IPS DF 6.9 (cell line): ENCODE measurements at regions not wholly inside any gene's neighbourhood (a gene's known extent, or its start where the extent isn't known, plus 50 kb on each side); places are given as distances from the start of the nearest gene placed in this dataset.

Experiments used
- DNase-seq: peaks from one replicate; pipeline ENCODE4 v3.0.0-alpha.2; 2013; ENCODE audit warnings: low read depth, low spot score
- H3K27ac ChIP-seq: one replicate; pipeline ENCODE4 v1.5.1; 2013; ENCODE audit warnings: low read length, control low read depth
- H3K27me3 ChIP-seq: 2 replicates; pipeline ENCODE4 v1.6.1; 2013; ENCODE audit warnings: mild to moderate bottlenecking, low read length; ENCODE audit not compliant: control insufficient read depth, insufficient read depth
- H3K36me3 ChIP-seq: 2 replicates; pipeline ENCODE4 v1.6.1; 2013; ENCODE audit warnings: low read length; ENCODE audit not compliant: control insufficient read depth, insufficient read depth
- H3K4me1 ChIP-seq: 2 replicates; pipeline ENCODE4 v1.6.1; 2013; ENCODE audit warnings: low read length; ENCODE audit not compliant: control insufficient read depth, insufficient read depth
- H3K4me3 ChIP-seq: 2 replicates; pipeline ENCODE4 v1.5.1; 2013; ENCODE audit warnings: mild to moderate bottlenecking, low read length
- H3K9me3 ChIP-seq: 2 replicates; pipeline ENCODE4 v1.6.1; 2013; ENCODE audit warnings: low read length, inconsistent platforms; ENCODE audit not compliant: control insufficient read depth, insufficient read depth
- WGBS: extraction: QIAGEN DNeasy Blood & Tissue Kit; methylation state at CpG from one replicate; pipeline ENCODE4 v1.1.7; 2013; ENCODE audit warnings: mixed read lengths, missing lambda C conversion rate; ENCODE audit not compliant: insufficient read length, insufficient coverage; 5-methylcytosine and 5-hydroxymethylcytosine counted together

DNA sequence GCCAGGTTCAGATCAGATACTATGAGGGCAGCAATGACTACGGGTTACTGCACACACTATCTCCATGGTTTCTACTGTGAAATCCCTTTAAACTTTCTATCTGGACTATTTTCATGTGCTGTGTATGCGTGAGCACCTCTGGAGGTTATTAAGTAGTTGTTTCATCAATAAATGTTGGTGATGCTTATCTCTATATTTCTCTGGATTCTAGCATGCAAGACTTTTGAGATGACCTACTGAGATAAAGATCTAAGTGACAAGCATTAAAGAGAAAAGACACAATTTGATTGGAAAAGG, 194.0 kb downstream of the NRIP1 start:
- no peak overlapping the region for H3K27ac ChIP-seq
- H3K36me3 ChIP-seq = no peaks in the 10 kb centered on the region
- no peaks in the 10 kb centered on the region for H3K9me3 ChIP-seq
- WGBS = no CpG with 5 or more reads among the region's 2 CpGs
- H3K4me3 ChIP-seq = no peak overlapping the region
- no peaks in the 10 kb centered on the region for H3K4me1 ChIP-seq
- H3K27me3 ChIP-seq = no peaks in the 10 kb centered on the region
- DNase-seq = no peak

DNA sequence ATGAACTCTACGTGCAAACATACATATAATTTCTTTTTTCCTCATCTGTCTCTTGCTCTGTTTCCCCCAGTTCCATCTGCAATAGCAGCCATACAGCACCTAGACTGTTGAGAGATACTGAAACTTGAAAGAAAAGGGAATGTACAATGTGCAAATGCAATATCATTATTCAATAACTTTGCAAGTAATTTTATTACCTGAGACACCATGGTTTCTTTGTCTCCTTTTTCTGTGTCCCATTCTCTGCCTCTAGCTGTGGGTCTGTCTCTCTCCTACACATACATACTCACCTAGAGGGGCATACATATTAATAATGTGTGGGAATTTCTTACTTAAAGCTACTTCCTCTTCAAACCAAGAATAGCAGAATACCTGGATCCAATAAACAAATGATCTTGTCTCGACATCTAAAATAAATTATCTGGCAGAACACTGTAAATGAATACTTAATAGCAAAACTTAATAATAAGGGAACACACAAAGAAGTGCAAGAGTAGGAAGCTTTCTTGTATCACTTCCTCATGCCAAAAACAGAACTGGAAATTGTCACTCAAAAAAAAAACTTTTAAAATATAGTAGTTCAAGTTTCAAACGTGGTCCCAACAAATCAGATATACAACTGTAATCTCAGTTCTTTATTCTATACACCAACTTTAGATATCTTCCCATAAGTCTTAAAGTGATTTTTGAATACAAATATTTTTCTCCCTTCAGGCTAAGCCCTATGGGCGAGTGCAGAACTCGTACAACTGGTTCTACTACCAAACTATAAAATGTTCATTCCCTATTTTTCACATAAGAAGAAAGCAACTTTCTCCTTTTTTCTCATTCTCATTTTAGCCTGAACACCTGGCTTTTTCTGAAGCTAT, 194.6 kb downstream of the NRIP1 start:
- Histone ChIP-seq H3K27me3 (no peaks in the 10 kb centered on the region), H3K27ac (no peak overlapping the region), H3K9me3 (no peaks in the 10 kb centered on the region), H3K36me3 (no peaks in the 10 kb centered on the region), H3K4me1 (no peaks in the 10 kb centered on the region), H3K4me3 (no peak overlapping the region)
- DNase-seq = no peak
- WGBS = no CpG with 5 or more reads among the region's 5 CpGs

DNA sequence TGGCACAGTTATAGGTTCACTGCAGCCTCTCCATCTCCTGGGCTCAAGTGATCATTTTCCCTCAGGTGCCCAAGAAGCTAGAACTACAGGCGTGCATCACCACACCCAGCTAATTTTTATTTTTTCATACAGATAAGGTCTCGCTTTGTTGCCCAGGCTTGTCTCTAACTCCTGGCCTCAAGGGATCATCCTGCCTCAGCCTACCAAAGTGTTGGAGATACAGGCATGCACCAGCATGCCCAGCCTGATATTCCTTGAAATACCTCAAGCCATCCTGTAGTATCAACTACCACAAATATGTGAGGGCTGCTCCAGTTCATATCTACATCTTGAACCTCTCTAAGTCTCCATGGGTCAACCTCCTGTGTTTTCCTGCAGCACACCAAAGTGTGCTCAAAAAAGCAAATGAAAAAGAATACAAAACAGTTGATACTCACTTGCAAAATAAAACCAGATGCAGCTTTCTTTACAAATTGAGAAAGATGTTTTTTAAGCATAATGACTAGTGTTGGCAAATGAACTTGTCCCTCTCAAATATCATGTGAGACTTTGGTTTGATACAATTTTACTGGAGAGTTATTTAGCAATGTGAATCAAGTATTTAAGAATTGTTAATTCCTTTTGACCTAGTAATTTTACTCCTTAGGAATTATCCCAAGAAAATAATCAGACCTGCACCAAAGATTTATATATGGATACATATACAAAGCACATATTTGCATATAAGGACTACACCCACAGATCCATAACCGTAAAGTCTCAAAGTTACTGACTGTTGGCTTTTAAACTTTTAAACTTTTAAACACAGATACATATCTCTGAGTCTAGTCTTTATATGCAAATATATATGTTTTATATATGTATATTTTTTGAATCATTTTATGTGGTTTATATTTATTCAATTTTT, 197.7 kb downstream of the NRIP1 start:
- Histone ChIP-seq H3K36me3 (no peaks in the 10 kb centered on the region), H3K4me1 (no peaks in the 10 kb centered on the region), H3K9me3 (no peaks in the 10 kb centered on the region), H3K27ac (no peak overlapping the region), H3K27me3 (no peaks in the 10 kb centered on the region), H3K4me3 (no peak overlapping the region)
- DNase-seq = no peak
- WGBS = no CpG with 5 or more reads among the region's 3 CpGs

DNA sequence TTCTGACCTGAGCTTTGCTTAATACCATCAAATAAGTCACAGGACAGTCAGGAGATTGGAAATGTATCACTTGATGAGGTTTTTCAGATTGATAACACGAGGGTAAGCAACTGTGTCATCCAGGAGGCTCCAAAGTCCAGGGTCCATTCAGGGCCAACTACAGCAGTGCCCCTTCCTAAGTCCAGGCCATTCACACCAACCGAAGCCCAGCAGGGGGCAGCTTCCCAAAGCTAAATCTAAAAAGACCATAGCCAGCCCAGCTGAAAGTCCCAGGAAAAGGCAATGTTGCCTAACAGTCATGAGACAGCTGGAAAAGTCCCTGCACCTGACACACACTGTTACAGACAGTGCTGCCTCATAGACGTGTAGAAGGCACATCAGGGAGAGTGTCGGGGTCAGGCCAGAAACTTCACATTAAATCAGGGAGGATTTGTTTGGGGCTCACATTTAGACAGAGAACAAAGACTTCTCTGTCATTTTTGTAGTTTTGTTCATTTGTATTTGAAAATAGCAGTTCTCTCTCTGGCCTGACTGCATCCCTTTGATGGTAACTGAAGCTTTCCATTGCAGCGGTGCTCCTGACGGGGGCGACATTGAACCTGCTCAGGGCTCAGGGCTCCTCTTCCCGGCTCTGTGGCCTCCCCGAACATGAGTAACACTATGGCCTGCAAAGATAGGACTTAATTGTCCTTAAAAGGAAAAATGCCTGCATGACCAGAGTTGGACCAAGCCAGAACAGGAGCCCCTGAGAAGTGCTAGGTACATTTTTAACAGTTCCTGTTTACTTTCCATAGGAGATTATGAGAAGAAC, 200.4 kb downstream of the NRIP1 start:
- H3K27me3 ChIP-seq = no peaks in the 10 kb centered on the region
- no peaks in the 10 kb centered on the region for H3K9me3 ChIP-seq
- H3K36me3 ChIP-seq = no peaks in the 10 kb centered on the region
- WGBS = no CpG with 5 or more reads among the region's 9 CpGs
- DNase-seq = peak; percentile 37
- no peaks in the 10 kb centered on the region for H3K4me1 ChIP-seq
- H3K27ac ChIP-seq = no peak overlapping the region
- H3K4me3 ChIP-seq = no peak overlapping the region

DNA sequence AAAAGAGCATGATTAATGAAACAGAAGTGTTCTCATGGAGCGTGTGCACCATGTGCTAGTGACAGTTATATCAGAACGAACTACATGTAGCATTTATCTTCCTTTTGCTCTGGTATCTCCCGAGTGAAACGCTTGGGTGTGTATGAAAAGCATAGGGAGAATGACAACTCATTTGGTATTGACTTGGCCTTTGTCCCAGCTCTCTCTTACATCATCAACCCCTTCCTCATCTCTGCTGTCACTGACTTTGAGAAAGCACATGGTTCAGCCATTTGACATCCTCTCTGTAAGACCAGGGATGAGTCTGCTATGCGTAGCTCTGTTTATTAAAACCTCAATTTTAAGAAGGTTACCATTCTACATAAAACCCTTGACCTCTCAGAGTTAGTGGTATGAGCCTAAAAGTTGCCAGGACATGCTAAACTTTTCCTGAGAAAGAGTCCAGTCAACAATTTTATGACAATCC, 201.0 kb downstream of the NRIP1 start:
- no peak overlapping the region for H3K27ac ChIP-seq
- no peaks in the 10 kb centered on the region for H3K36me3 ChIP-seq
- no peak for DNase-seq
- H3K4me3 ChIP-seq = no peak overlapping the region
- WGBS = no CpG with 5 or more reads among the region's 5 CpGs
- no peaks in the 10 kb centered on the region for H3K9me3 ChIP-seq
- H3K27me3 ChIP-seq = no peaks in the 10 kb centered on the region
- H3K4me1 ChIP-seq = no peaks in the 10 kb centered on the region

DNA sequence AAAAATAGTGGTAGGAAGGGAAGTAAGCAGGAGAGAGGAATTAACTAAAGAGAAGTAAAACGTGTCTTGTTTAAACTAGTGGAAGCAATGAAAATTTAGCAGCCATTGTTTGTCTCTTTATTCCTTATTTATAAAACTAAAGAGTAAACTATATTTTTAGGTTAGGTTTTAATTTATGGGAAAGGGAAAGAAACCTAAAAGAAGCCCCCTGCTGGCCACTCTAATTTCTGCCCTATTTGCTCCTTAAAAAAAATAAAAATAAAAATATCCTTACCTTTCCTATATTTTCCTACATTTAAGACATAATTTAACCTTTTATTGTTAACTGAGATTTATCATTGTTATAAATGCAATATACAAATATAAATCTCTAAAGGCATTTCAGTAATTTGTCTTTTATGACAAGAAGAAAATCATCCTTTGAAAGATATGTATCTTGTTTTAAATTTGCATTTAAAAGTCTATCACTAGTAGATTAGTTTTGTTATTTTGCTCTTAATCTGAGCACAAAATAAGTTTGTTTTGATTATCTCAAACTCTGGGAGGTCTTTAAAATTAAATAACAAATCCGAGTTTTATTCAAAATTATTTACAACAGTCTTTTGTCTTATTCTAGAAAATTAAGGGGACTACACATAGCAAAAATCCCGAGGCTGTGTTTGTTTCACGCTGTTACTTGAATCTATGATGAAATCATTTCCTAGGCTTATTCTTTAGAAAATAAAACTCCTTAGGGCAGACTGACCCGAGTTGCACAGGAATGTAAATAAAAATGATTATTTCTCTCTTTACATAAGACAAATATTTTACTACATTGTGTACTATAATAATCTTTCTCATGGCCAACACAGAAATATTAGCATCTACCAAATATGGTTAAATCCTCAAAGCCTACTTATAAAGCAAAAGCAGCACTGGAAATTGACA, 201.7 kb downstream of the NRIP1 start:
- Histone ChIP-seq H3K9me3 (no peaks in the 10 kb centered on the region), H3K4me3 (no peak overlapping the region), H3K27ac (no peak overlapping the region), H3K27me3 (no peaks in the 10 kb centered on the region), H3K4me1 (no peaks in the 10 kb centered on the region), H3K36me3 (no peaks in the 10 kb centered on the region)
- no peak for DNase-seq
- WGBS = no CpG with 5 or more reads among the region's 5 CpGs

DNA sequence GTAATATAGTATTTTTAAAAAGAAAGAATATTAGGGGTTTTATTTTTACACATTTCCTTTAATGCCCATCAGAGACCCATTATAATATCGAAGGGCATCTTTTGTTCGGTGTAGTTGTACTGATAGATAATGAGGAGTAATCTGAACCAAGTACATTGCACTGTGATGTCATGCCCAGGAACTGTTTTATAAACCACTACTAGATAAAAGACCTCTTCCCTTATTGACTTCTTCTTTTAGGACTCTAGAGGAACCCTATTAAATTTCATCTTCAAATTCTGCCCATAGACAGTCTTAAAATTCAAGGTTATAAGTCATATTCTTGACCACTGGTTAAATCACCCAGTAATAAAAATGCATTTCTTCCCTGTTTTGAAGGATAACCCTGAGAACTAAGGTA, 206.5 kb downstream of the NRIP1 start:
- H3K4me3 ChIP-seq = no peak overlapping the region
- no CpG with 5 or more reads among the region's 2 CpGs for WGBS
- 0 out of 2 replicates have a peak, but pooled peaks cover 2% of the 10 kb centered on the region for H3K4me1 ChIP-seq
- no peak overlapping the region for H3K27ac ChIP-seq
- no peak for DNase-seq
- H3K36me3 ChIP-seq = no peaks in the 10 kb centered on the region
- no peaks in the 10 kb centered on the region for H3K27me3 ChIP-seq
- H3K9me3 ChIP-seq = no peaks in the 10 kb centered on the region

DNA sequence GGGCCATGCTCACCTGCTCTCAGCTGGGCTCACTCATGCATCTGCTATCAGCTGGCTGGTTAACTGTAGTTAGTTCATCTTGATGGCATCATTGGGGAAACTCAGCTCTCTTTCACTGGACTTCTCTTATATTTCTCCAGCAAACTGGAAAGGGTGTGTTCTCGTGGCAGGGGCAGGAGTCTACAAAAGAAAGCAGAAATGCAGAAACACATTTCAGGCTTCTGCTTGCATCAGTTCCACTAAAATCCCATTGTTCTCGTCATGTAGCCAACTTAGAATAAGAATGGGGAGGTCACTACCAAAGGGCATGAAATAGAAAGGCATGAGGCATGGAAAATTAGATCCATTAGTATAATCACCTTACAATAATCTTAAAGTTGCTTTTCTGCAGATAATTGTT, 207.3 kb downstream of the NRIP1 start:
- no peak overlapping the region for H3K27ac ChIP-seq
- H3K36me3 ChIP-seq = no peaks in the 10 kb centered on the region
- no peak for DNase-seq
- 0 out of 2 replicates have a peak, but pooled peaks cover 2% of the 10 kb centered on the region for H3K4me1 ChIP-seq
- WGBS = no CpG with 5 or more reads among the region's 2 CpGs
- no peaks in the 10 kb centered on the region for H3K27me3 ChIP-seq
- H3K9me3 ChIP-seq = no peaks in the 10 kb centered on the region
- no peak overlapping the region for H3K4me3 ChIP-seq

DNA sequence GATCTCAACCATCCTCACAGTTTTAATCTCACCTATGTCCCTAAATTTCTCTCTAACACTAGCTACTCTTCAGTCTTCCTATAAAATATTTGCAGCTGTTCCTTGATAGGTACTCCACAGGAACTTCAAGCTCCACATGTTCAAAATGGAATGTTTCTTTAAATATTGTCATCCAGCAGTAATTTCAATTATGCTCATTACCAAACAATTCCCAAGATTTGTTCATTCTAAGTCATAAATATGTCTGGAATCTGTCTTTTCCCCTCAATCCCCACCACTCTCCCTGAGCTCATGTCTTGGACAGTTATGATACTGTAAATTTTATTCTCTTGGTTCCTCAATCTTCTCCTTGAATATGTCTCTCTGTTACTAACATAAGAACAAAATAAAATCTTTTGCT, 214.4 kb downstream of the NRIP1 start:
- no peak overlapping the region for H3K4me3 ChIP-seq
- H3K9me3 ChIP-seq = peaks cover 3% of the 10 kb centered on the region; the same call in 1 of the 2 replicates
- no peak for DNase-seq
- no peaks in the 10 kb centered on the region for H3K27me3 ChIP-seq
- no peaks in the 10 kb centered on the region for H3K36me3 ChIP-seq
- no peaks in the 10 kb centered on the region for H3K4me1 ChIP-seq
- H3K27ac ChIP-seq = no peak overlapping the region
